ENCODE measurements at regions not wholly inside any gene's neighbourhood (a gene's known extent, or its start where the extent isn't known, plus 50 kb on each side); places are given as distances from the start of the nearest gene placed in this dataset.

DNA sequence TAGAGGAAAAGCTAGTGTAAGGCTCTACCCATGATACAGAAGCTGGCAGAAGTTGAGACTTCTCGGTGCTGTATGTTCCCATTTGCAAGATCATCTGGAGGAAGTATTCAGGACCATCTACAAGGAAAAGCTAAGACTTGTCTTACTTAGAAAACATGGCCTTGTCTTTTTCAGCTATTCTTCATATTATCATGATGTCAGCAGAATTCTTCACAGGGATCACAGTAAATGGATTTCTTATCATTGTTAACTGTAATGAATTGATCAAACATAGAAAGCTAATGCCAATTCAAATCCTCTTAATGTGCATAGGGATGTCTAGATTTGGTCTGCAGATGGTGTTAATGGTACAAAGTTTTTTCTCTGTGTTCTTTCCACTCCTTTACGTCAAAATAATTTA, 79.6 kb upstream of the SCIN start:
- no peaks in the 10 kb centered on the region for H3K27me3 ChIP-seq
- TF ChIP-seq EP300 (IDR thresholded peaks at IDR 0.05): no peak
- intact Hi-C loops (cut with DNase I; ENCODE audit: low total_unique reads): no loop called here
- no peak overlapping the region for H3K27ac ChIP-seq
- no peak overlapping the region for H3K4me3 ChIP-seq
- H3K9me3 ChIP-seq: no peaks in the 10 kb centered on the region
- 68 to 91% (median 79%) methylated on average over 2 of the region's 2 CpGs for WGBS, 5 donors
- H3K4me1 ChIP-seq: no peaks in the 10 kb centered on the region
- H3K36me3 ChIP-seq: no peaks in the 10 kb centered on the region
- no peak for DNase-seq

- DNase-seq: no peak
- intact Hi-C loops (cut with DNase I; ENCODE audit: low total_unique reads): no loop called here
- no peaks in the 10 kb centered on the region for H3K27me3 ChIP-seq
- TF ChIP-seq EP300 (IDR thresholded peaks at IDR 0.05) (no peak), POLR2A (IDR thresholded peaks at IDR 0.05) (no peak), POLR2AphosphoS5 (IDR thresholded peaks at IDR 0.05) (no peak)
- H3K4me1 ChIP-seq: no peaks in the 10 kb centered on the region
- H3K4me3 ChIP-seq: no peak overlapping the region
- no peak overlapping the region for H3K27ac ChIP-seq
- no peaks in the 10 kb centered on the region for H3K36me3 ChIP-seq
- WGBS, 5 donors: 58 to 93% (median 90%) methylated on average over 3 of the region's 3 CpGs
- no peaks in the 10 kb centered on the region for H3K9me3 ChIP-seq
Measured at GRCh38 chr7:12491526-12491925, 79.0 kb upstream of the SCIN start.

DNA sequence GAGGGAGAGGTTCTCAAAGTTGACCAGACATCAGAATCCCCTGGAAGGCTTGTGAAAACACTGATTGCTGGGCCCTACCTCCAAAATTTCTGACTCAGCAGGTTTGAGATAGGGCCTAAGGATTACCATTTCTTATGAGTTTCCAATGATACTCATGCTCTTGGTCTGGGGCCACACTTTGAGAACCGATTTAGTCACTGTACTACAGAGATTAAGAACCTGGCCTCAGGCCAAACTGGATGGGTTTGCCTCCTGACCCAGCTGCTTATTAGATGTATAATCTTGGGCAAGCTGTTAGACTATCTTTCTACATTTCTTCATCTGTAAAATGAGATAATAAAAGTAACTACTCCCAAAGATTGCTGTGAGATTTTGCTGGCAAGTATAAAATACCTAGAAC, 77.1 kb upstream of the SCIN start:
- TF ChIP-seq POLR2A (IDR thresholded peaks at IDR 0.05) (no peak), CTCF (IDR thresholded peaks at IDR 0.05) (no peak), POLR2AphosphoS5 (IDR thresholded peaks at IDR 0.05) (no peak), EP300 (IDR thresholded peaks at IDR 0.05) (no peak)
- DNase-seq: peak; percentile 9 to 36
- H3K9me3 ChIP-seq: no peaks in the 10 kb centered on the region
- H3K27ac ChIP-seq: no peak overlapping the region
- no peak overlapping the region for H3K4me3 ChIP-seq
- intact Hi-C loops (cut with DNase I; ENCODE audit: low total_unique reads): no loop called here
- no peaks in the 10 kb centered on the region for H3K36me3 ChIP-seq
- H3K27me3 ChIP-seq: no peaks in the 10 kb centered on the region
- no peaks in the 10 kb centered on the region for H3K4me1 ChIP-seq
- 3 to 17% (median 8%) methylated on average over 1 of the region's 1 CpG for WGBS, 5 donors

GRCh38 chr7:12493863-12494686, 76.4 kb upstream of the SCIN start:
- Histone ChIP-seq H3K27ac (no peak overlapping the region), H3K9me3 (no peaks in the 10 kb centered on the region), H3K27me3 (no peaks in the 10 kb centered on the region), H3K36me3 (no peaks in the 10 kb centered on the region), H3K4me3 (no peak overlapping the region), H3K4me1 (no peaks in the 10 kb centered on the region)
- WGBS, 5 donors: 29 to 61% (median 53%) methylated on average over 2 of the region's 2 CpGs
- no peak for TF ChIP-seq CTCF (IDR thresholded peaks at IDR 0.05)
- no peak for TF ChIP-seq POLR2A (IDR thresholded peaks at IDR 0.05)
- TF ChIP-seq POLR2AphosphoS5 (IDR thresholded peaks at IDR 0.05): no peak
- TF ChIP-seq EP300 (IDR thresholded peaks at IDR 0.05): no peak
- intact Hi-C loops (cut with DNase I; ENCODE audit: low total_unique reads): no loop called here
- no peak for DNase-seq

GRCh38 chr7:12494687-12495024, 75.9 kb upstream of the SCIN start:
- DNase-seq: no peak
- Histone ChIP-seq H3K36me3 (no peaks in the 10 kb centered on the region), H3K27ac (no peak overlapping the region), H3K4me3 (no peak overlapping the region), H3K4me1 (no peaks in the 10 kb centered on the region), H3K27me3 (no peaks in the 10 kb centered on the region), H3K9me3 (no peaks in the 10 kb centered on the region)
- intact Hi-C loops (cut with DNase I; ENCODE audit: low total_unique reads): no loop called here
- 84 to 96% (median 92%) methylated on average over 3 of the region's 3 CpGs for WGBS, 5 donors
- TF ChIP-seq POLR2A (IDR thresholded peaks at IDR 0.05): no peak
- no peak for TF ChIP-seq EP300 (IDR thresholded peaks at IDR 0.05)
- no peak for TF ChIP-seq CTCF (IDR thresholded peaks at IDR 0.05)
- TF ChIP-seq POLR2AphosphoS5 (IDR thresholded peaks at IDR 0.05): no peak

All from stomach (tissue), 8 donors.